CD4-positive, alpha-beta T cell treated with Interleukin-1 beta for 1 hour (primary cell): ENCODE measurements at regions not wholly inside any gene's neighbourhood (a gene's known extent, or its start where the extent isn't known, plus 50 kb on each side); places are given as distances from the start of the nearest gene placed in this dataset.
"Not testable (repeated sequence)": the region's sequence is repeated elsewhere in the genome, so short reads cannot be mapped to it uniquely, and the experiment has no call there.

ENCODE experiments used
- DNase-seq, 2 donors: peaks; one replicate each; pipeline ENCODE4 v3.0.0-alpha.2; 2020 to 2022

DNA sequence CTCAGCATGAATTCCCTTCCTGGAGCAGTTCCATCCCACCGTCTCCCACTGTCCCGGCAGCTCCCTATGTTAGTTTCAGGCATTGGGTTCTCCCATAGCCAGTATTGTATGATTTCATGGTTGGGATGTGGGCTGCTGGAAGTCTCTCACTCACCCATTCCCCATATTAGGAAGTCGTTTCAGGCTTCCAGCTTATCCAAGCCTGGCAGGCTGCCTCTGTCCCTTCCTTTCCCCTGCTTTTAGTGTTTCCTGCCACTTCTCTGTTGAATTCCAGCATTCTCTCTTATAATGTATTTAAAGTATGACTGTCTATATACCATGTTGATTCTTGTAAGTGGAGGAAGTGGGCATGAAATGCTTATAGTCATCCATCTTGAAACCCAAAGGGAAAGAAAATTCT, 309.7 kb upstream of the RBMS3 start:
- no peak for DNase-seq

- DNase-seq, result no peak
These were observed 307.9 kb upstream of the RBMS3 start for GRCh38 chr3:28972921-28973320.

GRCh38 chr3:28973609-28974008, 307.3 kb upstream of the RBMS3 start:
- no peak for DNase-seq

DNA sequence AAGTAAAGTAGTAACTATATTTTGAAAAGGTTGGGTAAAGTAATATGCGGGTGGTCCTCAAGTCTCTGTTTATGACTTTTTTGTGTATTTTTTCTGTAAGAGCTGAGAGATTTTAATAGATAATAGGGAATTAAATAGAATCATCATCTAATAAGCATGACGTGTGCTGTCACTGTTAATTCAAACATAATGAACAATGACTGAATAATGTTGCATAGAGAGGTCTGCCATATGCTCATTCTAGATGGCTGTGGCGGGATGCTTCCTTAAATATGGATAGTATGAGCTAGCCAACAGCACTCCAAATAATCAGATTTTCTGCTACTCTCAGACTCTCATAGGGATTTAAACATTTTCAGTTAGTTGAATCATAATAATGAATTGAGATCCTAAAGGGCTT, 302.8 kb upstream of the RBMS3 start:
- DNase-seq, result no peak

- no peak for DNase-seq
These were observed 300.7 kb upstream of the RBMS3 start for GRCh38 chr3:28980131-28980530.

DNA sequence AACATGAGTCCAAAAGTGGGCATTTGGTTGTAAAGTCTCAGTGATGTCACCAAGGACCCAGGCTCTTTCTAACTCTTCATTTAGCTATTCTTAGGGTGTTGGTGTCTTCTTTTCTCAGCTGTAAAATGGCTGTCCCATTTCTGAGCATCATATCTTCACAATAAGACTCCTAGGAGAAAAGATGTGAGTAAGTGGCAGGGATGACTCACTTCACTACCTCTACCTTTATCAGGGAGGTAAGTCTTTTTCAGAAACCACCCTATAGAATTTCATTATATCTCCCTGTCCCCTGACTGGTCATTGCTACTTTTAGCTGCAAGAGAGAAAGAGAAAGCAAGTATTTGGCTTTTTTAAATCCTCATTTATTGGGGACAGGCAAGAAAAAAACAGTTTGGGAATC, 300.2 kb upstream of the RBMS3 start:
- DNase-seq, result no peak

DNA sequence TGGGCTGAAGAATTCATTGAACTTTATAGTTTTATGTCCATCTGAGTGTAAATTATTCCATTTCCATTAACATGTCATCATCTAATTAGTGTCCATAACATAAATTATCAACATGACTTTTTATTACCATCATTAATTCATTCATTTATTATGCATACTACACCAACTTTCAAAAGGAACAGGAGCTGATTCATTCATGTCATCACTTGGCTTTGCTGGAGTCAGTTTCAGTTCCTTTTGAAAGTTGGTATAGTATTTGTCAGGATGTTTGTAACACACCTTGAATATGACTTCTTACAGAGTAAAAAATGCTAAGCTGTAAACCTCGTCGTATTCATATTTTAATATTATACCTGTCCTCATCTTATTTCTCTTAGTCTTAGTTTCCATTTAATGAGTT, 298.0 kb upstream of the RBMS3 start:
- DNase-seq, result no peak

GRCh38 chr3:28986922-28987321, 293.9 kb upstream of the RBMS3 start:
- DNase-seq, result no peak

DNA sequence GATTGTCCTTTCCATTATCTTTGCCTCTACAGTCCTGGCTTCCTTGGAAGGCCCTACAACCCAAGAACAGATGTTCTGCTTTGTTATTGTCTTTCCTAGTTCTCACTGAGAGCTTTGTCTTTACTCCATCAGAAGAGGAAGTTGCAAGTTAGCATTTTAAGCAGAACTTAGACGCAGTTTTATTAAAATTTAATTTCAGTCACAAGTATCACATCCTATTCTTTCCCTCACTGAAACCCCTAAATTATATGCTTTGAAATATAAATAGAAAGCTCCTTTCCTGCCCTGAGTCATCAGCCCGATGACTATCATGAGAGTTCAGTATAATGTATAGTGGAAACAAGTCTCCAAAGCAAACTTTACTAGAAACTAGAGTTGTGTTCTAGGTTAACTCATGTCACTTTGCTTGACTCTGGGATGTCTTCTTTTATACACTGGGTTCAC, 291.2 kb upstream of the RBMS3 start:
- DNase-seq, result no peak

GRCh38 chr3:28994161-28994905, 286.5 kb upstream of the RBMS3 start:
- DNase-seq, result no peak

- DNase-seq, result no peak
These were observed 275.8 kb upstream of the RBMS3 start for GRCh38 chr3:29004885-29005599.

- no peak for DNase-seq
These were observed 275.0 kb upstream of the RBMS3 start for GRCh38 chr3:29005862-29006261.

DNA sequence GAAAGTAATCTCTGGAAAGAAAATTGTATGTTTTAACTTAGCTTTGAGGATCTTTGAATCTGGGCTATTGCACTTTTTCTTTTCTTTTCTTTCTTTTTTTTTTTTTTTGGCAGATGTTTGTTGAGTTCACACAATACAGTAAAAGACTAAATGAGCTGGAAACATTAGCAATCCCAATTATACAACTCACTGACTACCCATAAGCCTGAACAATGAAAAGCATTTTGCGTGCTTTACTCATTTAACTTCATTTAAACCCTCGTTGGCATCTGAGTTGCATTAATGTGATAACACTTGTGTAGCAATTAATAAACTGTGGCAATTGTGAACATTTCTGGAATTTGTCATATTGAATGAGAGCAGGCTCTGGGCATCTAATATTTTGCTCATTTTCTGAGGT, 269.4 kb upstream of the RBMS3 start:
- DNase-seq, result no peak

- DNase-seq, result no peak
These were observed 268.9 kb upstream of the RBMS3 start for GRCh38 chr3:29011966-29012365.

DNA sequence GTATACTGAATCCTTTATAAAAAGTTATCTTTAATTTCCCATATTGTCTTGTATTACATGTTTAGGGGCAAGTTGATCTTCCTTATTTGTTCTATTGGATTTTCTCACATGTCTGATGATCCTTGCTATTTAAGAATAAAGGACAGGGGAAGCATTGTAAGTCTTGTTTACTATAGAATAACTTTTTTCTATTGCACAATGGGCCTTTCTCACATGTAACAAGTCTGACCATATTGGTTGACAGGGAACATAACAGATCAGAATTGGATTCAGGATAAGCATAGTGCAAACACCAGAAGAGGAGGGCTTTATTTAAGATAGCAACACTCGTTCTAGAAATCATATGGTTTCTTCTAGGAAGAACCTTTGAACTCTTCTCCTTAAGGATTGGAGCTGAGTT, 257.9 kb upstream of the RBMS3 start:
- DNase-seq, result no peak

DNA sequence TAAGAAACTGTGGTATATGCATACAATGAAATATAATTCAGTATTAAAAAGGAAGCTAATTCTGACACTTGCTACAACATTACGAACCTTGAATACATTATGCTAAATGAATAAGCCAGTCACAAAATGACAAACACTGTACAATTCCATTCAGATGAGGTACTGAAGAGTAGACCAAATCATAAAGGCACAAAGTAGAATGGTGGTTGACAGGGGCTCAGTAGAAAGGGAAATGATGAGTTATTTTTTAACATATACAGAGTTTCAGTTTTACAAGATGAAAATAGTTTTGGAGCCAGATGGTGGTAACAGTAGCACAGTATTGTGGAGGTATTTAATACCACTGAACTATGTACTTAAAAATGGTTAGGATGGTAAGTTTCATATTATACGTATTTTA, 254.6 kb upstream of the RBMS3 start:
- no peak for DNase-seq

DNA sequence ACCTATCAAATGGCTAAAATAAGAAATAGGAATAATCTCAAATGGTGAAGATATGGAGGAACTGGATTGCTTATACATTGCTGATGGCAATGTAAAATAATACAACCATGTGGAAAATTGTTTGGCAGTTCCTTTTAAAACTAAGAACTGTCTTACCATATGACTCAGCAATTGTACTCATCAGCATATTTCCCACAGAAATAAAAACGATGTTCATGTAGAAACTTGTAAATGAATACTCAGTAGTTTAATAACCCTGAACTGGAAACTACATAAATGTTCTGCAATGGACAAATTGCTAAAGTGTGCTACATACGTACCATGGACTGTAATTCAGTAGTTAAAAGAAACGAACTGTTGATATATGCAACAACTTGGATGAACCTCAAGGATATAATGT, 253.9 kb upstream of the RBMS3 start:
- DNase-seq, result no peak

GRCh38 chr3:29031175-29031574, 249.7 kb upstream of the RBMS3 start:
- not testable (repeated sequence) for DNase-seq

DNA sequence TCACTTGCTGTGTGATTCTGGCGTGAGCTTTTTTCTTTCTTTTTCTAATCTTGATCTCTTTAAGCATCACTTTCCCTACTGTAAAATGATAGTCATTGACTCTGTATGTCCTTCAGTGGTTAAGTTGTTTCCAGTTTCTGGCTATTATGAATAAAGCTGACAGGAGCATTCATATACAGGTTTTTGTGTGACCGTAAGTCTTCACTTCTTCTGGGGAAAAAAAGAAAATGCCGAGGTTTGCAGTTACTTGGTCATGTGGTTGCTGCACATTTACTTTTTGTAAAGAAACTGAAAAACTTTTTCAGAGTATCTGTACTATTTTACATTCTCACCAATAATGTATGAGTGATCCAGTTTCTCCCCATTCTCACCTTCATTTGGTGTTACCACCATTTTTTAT, 247.4 kb upstream of the RBMS3 start:
- no peak for DNase-seq

- no peak for DNase-seq
These were observed 230.7 kb upstream of the RBMS3 start for GRCh38 chr3:29050155-29050554.

DNA sequence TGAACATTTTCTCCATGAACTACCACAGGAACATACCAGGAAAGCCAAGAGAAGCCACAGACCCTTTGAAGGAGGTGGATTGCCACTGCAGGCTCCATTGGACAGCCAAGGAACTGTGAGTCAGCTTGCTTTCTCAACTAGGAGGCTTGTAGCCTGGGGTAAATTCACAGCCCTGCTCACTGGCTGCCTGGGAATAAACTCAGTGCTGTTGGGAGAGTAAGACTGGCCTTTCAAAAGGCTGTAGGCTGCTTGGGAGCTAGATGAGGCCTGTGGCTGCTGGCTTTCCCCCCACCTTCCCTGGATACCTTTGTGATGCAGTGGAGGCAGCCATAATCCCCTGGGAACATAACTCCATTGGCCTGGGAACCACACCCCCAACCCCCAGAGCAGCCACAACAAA, 223.5 kb upstream of the RBMS3 start:
- DNase-seq, result no peak

- no peak for DNase-seq
These were observed 216.8 kb upstream of the RBMS3 start for GRCh38 chr3:29064085-29064484.

DNA sequence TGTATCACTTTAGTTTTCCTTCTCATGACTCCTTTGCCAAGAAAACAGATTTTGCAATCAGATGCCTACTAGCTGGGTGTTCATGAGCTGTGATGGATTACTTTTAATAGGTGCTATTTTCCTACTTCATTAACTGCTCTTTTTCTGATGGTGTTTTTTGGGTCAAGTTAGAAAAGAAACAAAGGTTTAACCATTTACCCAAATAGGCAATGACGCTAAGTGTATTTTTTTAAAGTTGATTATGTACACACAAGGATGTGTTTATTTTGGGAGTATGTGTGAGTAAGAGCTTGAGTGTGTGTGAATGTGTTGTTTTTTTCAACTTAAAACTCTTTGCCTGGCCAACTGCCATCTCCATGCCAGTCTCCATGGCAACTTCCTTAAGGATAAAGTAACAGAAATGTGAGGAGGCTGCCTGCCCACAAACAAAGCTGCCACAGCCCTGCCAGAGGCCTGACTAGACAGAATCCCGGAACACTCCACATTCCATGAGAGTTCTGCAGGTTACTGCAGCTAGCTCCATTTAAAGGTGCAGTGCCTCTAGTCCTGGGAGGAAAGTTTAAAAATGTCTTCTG, 215.6 kb upstream of the RBMS3 start:
- no peak for DNase-seq

DNA sequence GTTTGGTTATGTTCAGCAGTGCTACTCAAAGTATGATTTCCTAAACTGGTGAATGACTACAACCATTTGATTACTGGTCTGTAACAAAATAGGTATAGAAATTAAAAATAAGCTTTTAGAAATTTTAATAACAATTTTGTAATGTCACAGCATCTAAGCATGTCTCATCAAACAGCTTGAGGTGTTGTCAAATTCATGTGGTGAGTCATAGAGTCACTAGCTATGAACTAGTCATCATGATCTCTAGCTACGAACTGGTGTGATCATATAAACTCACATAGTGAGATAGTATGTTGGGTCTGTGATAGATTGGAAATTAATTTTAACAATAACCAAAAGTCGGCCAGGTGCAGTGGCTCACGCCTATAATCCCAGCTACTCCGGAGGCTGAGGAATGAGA, 213.9 kb upstream of the RBMS3 start:
- no peak for DNase-seq
